Frontal cortex (tissue), 3 donors: ENCODE measurements at regions not wholly inside any gene's neighbourhood (a gene's known extent, or its start where the extent isn't known, plus 50 kb on each side); places are given as distances from the start of the nearest gene placed in this dataset.
"Not testable (repeated sequence)": the region's sequence is repeated elsewhere in the genome, so short reads cannot be mapped to it uniquely, and the experiment has no call there.

Experiments used
- DNase-seq, 2 donors: peaks; one replicate each; pipeline ENCODE4 v3.0.0; 2012; ENCODE audit warnings: low spot score in 2 of 2
- FAIRE-seq: peaks from 2 replicates; lab custom pipeline; 2012; peaks lifted over from hg19 to GRCh38; lab: Jason Lieb, UNC
- donor health status: control.
- donor health status: control.
- donor health status: control.

DNA sequence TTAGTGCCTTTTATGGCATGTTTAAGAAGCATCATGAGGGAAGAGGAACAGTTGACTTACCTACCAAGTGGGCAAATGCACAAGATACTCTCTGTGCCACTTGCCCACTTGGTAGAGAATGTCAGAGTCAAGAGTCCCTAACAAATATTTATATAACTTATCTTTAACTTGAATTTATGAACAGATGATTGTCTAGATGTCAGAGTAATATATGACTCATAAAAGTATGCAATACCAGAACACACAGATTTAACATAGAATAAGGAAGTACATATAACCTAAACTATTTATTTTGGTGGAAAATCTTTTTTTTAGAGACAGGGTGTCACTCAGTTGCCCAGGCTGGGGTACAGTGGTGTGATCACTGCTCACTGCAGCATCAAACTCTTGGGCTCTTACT lies 130.0 kb upstream of the NANOGP8 start:
- no peak for DNase-seq

DNA sequence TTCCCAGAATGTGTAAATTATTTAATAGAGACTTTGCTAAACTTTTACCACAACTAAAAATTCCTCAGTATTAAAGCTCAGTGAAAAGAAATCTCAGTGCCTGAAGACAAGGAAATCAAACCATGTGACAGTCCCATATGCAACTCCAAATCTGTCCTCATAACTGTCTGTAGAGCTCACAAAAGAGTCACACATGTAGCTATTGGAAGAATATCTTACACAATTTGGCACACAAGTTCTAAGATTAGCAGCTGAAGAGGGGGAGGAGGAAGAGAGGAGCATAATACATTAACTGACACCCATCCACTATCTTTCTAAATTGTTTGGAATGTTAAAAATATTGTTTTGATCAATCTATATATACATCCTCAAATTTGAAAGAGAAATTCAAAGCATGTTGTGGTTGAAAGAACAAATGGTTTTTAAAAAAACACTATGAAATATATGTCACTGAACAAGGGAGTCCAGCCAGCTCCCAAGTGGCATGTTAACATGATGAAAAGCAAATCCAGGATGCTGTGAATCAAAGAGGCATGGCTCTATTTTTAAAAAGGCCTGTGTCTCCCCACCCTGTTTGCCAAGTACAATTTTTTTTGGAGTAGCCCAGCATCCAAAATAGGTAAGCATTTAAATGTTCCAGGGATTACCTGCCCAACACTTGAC lies 126.3 kb upstream of the NANOGP8 start:
- no peak for FAIRE-seq

More for the DNA sequence above, 130.0 kb upstream of the NANOGP8 start:
- FAIRE-seq, result no peak

DNA sequence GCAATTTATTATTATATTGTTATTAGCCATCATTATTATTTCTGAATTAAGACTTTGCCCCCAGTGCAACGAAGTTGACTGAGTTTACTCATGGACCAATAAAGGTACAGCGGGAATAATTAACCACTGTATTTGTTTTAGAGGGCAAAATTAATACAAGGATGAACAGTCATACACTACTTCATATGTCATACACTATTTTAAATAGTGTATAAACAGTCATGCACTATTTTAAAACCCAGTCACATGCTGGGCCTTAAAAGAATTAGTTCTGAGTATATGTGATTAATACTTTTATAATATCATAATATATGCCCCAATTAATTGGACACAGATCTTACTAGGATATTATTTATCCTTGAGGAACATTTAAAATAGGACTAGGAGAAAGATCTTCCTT lies 125.3 kb upstream of the NANOGP8 start:
- DNase-seq (no peak), FAIRE-seq (no peak)

More for the DNA sequence above, 126.3 kb upstream of the NANOGP8 start:
- DNase-seq, result no peak

DNA sequence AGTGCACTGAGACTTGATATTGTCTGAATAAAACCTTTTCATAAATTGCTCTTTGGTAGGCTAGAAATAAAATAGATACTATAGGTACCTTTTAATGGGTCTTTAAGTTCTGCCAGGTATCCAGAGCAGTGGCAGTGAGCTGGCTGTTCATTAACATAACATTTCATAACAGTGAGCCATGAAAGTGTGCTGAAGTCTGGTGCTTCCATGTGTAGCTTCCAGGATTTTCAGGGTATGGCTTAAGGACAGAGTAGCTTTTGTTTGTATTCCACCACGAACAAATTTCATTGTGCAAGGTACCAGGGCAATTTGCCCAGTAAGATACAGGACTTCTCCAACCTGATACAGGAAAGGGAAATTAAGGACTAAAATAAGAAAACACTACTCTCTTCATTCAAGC lies 124.7 kb upstream of the NANOGP8 start:
- FAIRE-seq, result no peak

DNA sequence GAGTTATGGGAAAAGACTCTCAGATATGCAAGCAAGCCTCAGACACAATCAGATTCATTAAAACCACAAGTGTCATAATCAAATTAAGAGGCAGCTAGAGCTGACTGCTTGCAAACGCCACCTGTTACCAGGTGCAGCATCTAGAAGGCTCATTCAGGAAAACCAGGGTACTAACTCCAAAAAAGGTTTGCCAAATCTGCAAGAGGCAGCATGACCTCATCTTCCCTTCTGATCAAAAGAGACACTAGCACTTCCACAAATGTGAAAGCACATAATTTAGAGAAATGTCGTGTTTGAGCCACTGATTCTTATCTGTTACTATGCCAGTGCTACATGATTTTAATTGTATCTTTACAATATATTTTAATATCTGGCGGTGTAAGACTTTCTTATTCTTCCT lies 123.3 kb upstream of the NANOGP8 start:
- FAIRE-seq (no peak), DNase-seq (no peak)

More for the DNA sequence above, 124.7 kb upstream of the NANOGP8 start:
- no peak for DNase-seq

DNA sequence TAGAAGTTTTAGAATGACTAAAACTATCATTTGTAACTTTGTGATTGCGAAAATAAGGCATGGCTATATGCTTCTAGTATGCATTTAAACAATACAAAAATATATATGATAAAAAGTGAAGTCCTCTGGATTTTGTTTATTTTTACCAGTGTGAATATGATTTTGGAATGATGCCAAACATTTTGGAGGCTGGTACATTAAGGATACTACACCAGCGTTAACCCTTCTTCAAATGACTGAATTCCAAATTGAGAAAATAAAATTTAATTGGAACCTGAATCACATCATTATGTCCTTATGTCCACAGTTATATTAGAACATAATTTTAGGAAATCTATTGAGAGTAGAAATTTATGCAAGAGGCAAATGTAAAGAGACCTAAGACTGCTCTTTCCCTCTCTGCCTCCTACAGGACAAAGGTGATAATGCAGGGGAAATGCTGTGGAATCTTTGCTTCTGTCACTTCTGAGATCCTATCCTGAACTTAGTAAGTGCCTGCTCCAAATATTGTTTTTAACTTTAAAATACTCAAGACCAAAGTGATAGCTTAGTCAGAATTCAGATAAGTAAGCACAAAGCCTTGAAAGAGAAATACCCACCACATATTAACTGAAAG lies 121.1 kb upstream of the NANOGP8 start:
- FAIRE-seq (no peak), DNase-seq (no peak)

DNA sequence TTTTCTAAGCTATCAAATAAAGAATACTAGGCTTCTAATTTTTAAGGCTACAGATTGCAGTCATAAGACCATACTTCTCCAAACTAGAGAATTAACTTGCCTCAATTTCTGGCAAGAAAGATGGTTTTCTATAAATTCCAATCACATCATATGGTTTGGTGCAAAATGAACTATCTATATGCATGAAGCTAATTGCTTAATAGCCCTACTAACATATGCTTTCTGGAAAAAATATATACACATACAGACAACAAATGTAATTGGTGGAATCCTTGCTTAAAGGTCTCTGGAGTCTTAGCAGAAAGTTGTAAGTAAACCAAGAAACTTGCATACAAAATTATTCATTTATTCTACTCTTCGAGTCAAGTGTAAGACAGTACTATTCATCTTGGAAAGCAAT lies 113.1 kb upstream of the NANOGP8 start:
- FAIRE-seq (no peak), DNase-seq (no peak)

DNA sequence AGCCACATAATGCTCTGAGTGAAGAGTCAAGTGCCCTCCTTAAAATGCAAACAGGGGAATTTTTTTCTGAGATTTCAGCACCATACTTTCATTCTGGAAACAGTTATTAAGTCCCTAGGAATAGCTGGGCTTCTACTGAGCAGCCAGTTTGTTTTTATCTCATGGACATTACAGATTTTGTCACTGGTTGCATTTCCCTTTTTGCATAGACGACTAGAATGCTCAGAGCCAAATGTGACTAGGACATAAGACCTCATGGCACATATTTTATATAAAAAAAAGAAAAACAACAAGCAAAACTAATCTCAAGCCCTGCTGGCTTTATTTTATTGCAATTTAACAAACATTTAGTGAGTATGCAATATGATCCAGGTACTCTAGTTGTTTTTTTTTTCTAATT lies 112.7 kb upstream of the NANOGP8 start:
- DNase-seq (no peak), FAIRE-seq (no peak)

DNA sequence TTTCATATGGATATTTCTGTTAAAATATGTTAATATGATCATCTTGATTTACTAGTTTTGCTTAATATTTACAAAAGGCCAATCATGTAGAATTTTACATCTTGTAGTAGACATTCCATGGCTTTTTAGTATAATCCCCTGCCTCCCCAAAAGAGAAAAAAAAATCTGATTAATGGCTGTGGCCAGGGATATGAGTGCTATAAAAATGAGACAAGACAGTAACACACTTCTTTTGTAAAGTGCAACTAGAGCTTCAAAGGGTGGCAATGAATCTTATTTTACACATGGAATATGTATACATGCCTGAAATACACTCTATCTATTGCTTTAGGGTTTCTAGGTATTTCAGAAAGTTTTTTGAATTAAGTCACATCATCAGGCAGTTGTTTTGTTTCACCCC lies 112.2 kb upstream of the NANOGP8 start:
- FAIRE-seq (no peak), DNase-seq (no peak)

DNA sequence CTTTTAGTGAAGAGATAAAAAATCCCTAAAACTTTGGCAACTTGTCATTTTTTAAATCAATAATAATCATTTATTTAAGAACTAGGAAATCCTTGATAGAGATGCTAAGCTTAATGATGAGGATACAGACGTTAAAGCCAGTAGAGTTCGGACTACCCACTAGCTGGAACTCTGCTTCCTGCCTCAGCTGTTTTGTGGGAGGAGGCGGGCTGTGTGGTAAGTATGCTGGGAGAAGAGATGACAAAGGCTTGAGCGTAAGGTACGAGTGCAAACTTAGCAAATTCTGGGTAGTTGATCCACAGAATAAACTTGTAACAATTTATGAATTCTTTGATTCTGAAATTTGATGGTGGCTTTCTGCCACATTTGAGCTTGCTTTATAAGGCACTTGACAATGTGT lies 111.2 kb upstream of the NANOGP8 start:
- DNase-seq, result no peak
- FAIRE-seq, result no peak

DNA sequence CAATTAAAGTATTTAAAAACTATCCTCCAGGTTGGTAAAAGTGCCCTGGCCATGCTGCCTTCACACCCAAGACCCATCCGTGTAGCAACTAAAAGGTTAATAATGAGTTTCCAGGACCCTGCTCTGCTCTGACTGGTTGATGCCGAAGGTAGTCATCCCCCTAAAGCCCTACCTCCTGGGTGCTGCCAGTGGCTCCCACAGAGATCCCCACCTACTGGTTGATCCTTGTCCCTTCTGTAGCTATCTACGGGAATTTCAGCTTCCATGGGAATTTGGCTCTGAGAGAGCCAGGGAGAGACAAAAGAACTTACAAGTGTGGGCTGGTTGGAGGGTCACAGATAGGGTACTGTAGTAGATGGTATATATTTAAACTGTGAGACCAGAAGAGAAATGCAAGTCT lies 110.6 kb upstream of the NANOGP8 start:
- DNase-seq (no peak), FAIRE-seq (no peak)

DNA sequence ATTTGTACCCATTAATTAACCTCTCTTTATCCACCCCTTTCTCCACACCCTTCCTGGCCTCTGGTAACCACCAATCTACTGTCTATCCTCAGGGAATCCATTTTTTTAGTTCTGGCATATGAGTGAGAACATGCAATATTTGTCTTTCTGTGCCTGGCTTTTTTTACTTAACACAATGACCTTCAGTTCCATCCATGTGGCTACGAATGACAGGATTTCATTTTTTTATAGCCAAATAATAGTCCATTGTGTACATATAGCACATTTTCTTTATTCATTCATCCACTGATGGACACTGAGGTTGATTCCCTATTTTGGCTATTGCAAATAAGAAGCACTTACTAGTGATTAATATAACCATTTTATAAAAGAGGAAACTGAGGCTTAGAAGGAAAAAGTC lies 109.9 kb upstream of the NANOGP8 start:
- DNase-seq (no peak), FAIRE-seq (no peak)

DNA sequence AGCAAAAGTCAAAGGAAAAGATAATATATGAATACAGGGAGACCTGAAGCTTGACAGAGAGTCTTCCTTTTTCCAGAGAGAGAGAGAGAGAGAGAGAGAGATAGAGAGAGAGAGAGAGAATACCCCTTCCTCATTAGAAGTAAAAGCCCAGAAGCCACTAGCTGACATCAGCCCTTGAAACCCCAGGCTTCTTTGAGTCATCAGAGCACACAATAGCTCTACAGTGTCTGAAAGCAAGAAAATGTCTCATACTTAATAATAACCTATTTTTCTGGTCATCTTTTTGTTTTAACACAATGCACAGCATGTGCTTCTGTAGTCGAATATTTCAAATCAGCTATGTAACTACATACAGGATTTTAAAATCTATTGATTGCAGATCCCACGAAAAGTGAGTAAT lies 109.2 kb upstream of the NANOGP8 start:
- DNase-seq (no peak), FAIRE-seq (no peak)

DNA sequence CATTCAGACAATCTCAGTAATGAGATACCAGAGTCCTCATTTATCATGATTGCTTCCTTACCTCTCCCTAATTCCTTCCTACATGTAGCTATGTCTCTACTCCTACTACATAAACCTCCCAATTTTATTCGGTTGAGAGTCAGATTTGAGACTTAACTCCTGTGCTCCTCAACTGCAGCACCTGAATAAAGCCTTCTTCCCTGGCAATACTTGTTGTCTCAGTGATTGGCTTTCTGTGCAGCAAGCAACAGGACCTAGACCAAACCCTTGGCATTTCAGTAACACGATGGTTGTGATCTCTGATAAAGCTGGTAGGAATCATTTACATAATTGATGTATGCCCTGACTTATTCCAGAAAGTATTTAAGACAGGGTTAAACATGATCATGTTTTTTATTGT lies 106.7 kb upstream of the NANOGP8 start:
- DNase-seq (no peak), FAIRE-seq (no peak)

DNA sequence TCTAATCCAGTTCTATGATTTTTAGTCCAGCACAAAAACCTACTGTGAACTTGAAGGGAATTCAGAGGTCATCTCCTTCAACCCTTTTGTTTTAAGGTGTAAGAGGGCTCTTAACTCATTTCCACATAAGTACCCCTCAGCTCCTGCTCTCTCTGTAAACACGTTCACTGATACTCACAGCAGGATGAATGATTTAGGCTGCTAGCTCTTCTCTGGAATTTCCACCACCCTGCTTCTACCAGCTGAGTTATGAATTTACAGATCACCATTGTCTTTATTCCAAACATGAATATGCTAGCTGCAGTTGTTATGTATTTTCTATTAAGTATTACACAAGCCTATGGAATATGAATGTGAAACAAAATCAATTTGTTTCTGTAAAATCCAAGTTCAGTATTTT lies 101.3 kb upstream of the NANOGP8 start:
- FAIRE-seq (no peak), DNase-seq (no peak)

DNA sequence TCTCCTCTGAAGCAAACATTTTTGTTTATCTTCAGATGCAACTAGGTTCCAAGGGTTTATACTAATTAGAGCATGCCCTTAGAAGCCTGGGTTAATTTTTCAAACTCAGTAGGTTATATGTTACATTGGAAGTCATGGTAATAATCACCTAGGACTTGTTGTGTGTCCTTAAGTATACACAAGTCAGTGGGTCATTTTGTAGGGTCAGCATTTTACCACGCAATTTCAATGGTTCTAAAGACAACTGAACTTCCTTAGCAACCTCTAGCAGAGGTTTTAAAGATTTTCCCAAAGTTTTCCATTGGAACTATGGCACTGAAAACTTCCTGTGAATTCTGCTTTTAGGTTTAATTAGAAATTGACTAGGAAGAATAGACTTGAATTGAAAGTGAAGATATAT lies 99.6 kb upstream of the NANOGP8 start:
- no peak for FAIRE-seq
- no peak for DNase-seq

DNA sequence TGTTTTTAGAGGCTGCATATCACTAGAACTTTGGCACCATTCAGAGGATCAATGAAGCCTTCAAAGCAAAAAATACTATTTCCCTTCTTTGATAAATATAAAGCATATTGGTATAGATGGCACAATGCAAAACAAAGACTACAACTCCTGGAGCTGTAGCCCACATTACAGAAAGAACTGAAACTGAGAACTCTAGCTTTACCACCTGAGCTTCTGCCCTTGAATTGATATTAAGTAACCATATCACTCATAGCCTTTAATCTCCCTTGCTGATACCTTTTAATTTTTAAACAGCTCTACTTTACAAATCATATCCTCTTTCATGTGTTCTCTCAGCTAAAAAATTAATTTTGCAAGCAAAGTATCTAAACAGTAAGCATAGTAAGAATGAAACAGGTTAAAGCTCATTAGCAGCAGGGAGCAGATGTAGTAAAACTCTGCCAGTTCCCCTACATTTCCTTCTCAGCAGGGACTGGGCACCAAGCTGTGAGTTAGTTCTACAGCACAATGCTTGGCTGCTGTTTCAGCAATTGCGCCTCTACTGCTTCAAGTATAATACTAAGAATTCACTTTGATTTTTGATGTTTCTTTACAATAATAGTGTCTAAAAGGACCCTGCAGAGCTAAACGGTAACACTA lies 97.9 kb upstream of the NANOGP8 start:
- FAIRE-seq, result no peak
- DNase-seq, result no peak

DNA sequence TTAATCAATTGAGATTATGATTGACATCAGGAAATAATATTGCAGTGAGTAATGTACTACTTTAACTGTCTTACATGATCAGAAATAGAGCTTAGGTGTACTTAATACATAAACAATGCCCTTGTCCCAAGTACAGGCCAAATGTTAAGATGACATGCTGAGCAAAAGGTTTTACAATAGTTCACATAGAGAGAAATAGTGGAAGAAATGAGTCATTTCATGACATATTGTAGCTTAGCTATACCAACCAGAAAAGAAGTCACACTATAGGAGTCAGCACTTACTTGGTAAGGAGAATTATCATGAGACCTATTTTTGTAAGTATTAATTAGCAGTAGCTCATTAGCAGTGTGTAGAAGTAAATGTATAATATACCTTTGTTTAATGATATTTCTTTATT lies 96.4 kb upstream of the NANOGP8 start:
- no peak for DNase-seq
- no peak for FAIRE-seq

DNA sequence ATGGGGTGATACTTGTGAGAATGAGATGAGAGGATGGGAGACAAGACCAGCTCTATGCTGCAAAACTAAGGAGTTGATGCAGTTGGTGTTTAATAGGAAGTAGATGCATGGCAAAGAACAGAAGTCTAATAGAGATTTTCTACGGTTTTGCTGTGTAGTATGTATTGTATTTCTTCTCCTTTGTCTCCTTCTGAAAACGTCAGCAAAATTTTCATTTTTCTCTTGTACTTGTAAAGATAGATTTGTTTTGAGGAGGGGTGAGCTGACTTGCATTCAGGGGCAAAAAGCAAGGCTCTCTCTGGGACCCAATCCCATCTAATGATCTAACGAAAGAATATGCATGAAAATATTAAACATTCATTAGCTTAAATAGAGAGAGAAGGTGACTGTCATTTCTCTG lies 94.6 kb upstream of the NANOGP8 start:
- DNase-seq (no peak), FAIRE-seq (no peak)

DNA sequence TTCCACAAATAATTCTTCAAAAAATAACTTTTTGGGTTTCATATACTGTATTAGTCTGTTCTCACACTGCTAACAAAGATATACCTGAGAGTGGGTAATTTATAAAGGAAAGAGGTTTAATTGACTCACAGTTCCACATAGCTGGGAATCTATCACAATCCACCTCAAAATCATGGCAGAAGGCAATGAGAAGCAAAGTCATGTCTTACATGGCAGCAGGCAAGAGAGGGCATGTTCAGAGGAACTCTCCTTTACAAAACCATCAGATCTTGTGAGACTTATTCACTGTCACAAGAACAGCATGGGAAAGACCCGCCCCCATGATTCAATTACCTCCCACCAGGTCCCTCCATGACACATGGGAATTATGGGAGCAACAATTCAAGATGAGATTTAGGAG lies 93.1 kb upstream of the NANOGP8 start:
- DNase-seq, FAIRE-seq: not testable (repeated sequence)

DNA sequence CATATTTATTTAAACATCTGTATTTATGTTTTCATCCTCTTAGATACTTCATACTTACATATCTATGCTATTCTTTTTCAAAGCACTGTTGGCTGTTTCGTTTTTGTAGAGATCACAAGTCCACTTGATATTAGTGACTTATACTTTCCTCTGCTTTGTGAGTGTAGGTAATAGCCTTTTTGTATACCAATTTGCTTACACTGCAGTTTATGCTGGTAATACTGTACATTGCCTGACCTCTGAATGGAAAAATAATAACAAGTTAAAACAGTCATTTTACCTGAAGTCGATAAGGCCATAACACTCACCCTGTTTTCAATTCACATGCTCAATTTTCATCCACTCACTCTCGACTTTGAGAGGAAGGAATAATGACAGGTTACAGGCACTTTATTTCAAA lies 89.9 kb upstream of the NANOGP8 start:
- no peak for FAIRE-seq
- DNase-seq, result no peak
